Activated T-cell treated with anti-CD3 and anti-CD28 coated beads, Interleukin-2, amount 50 U/mL, for 72 hours (primary cell): ENCODE measurements at regions not wholly inside any gene's neighbourhood (a gene's known extent, or its start where the extent isn't known, plus 50 kb on each side); places are given as distances from the start of the nearest gene placed in this dataset.

Experiments used
- ATAC-seq, 2 donors: fragments of 150-1000 bp; cut with Tn5 transposase; replicated peaks in 1 of 2; 2 replicates each; pipeline ENCODE4 v1.10.0; 2021; ENCODE audit warnings: moderate library complexity in 2 of 2, mild to moderate bottlenecking in 1 of 2
- DNase-seq, 2 donors: peaks; one replicate each; pipeline ENCODE4 v3.0.0; 2021 to 2022; ENCODE audit warnings: mixed read lengths in 1 of 2
- H3K27ac Mint-ChIP-seq: one replicate; pipeline ENCODE4 v1.8.0; 2022; ENCODE audit warnings: mild to moderate bottlenecking, moderate library complexity, mixed read lengths
- H3K27me3 Mint-ChIP-seq: one replicate; pipeline ENCODE4 v1.8.0; 2022; ENCODE audit warnings: low read depth, mixed read lengths
- H3K36me3 Mint-ChIP-seq, 2 donors: one replicate each; pipeline ENCODE4 v1.8.0; 2022; ENCODE audit warnings: mixed read lengths in 2 of 2, mild to moderate bottlenecking in 1 of 2; ENCODE audit not compliant: insufficient read depth in 2 of 2
- H3K4me1 Mint-ChIP-seq: one replicate; pipeline ENCODE4 v1.8.0; 2022; ENCODE audit warnings: low read depth, mixed read lengths
- H3K4me3 Mint-ChIP-seq, 2 donors: one replicate each; pipeline ENCODE4 v1.8.0; 2022; ENCODE audit warnings: mild to moderate bottlenecking in 2 of 2, mixed read lengths in 2 of 2, moderate library complexity in 2 of 2
- H3K9me3 Mint-ChIP-seq, 2 donors: one replicate each; pipeline ENCODE4 v1.8.0; 2022; ENCODE audit warnings: mixed read lengths in 2 of 2

- DNase-seq (no peak), ATAC-seq (no peak)
- no peaks in the 10 kb centered on the region for H3K27me3 Mint-ChIP-seq
- peaks cover 3 to 4% of the 10 kb centered on the region in 2 donors for H3K36me3 Mint-ChIP-seq
- H3K9me3 Mint-ChIP-seq = peaks cover 7% of the 10 kb centered on the region in 2 donors
- H3K4me3 Mint-ChIP-seq = no peak overlapping the region
- no peak overlapping the region for H3K27ac Mint-ChIP-seq
- H3K4me1 Mint-ChIP-seq = peaks cover 7% of the 10 kb centered on the region
These were observed 1068.5 kb upstream of the CELF4 start for GRCh38 chr18:38634117-38634516.

GRCh38 chr18:38633333-38633732 lies 1067.7 kb upstream of the CELF4 start:
- no peaks in the 10 kb centered on the region for H3K36me3 Mint-ChIP-seq
- peaks cover 7% of the 10 kb centered on the region for H3K4me1 Mint-ChIP-seq
- no peaks in the 10 kb centered on the region for H3K27me3 Mint-ChIP-seq
- H3K27ac Mint-ChIP-seq = no peak overlapping the region
- ATAC-seq = no peak
- no peak overlapping the region for H3K4me3 Mint-ChIP-seq
- DNase-seq = no peak
- H3K9me3 Mint-ChIP-seq = peaks cover under 1 to 4% of the 10 kb centered on the region in 2 donors

- no peak overlapping the region for H3K4me3 Mint-ChIP-seq
- no peaks in the 10 kb centered on the region for H3K36me3 Mint-ChIP-seq
- DNase-seq (no peak), ATAC-seq (no peak)
- H3K27me3 Mint-ChIP-seq = no peaks in the 10 kb centered on the region
- H3K4me1 Mint-ChIP-seq = no peaks in the 10 kb centered on the region
- H3K27ac Mint-ChIP-seq = no peak overlapping the region
- H3K9me3 Mint-ChIP-seq = no peaks in the 10 kb centered on the region
These were observed 1053.5 kb upstream of the CELF4 start for GRCh38 chr18:38619129-38619528.

- DNase-seq (no peak), ATAC-seq (no peak)
- no peaks in the 10 kb centered on the region for H3K36me3 Mint-ChIP-seq
- H3K9me3 Mint-ChIP-seq = no peaks in the 10 kb centered on the region
- no peak overlapping the region for H3K27ac Mint-ChIP-seq
- H3K4me1 Mint-ChIP-seq = peaks cover 7% of the 10 kb centered on the region
- H3K4me3 Mint-ChIP-seq = no peak overlapping the region
- H3K27me3 Mint-ChIP-seq = no peaks in the 10 kb centered on the region
These were observed 1050.7 kb upstream of the CELF4 start for GRCh38 chr18:38616306-38616705.

GRCh38 chr18:38612904-38613303 lies 1047.3 kb upstream of the CELF4 start:
- peaks cover 30% of the 10 kb centered on the region for H3K4me1 Mint-ChIP-seq
- no peak overlapping the region for H3K27ac Mint-ChIP-seq
- no peaks in the 10 kb centered on the region for H3K9me3 Mint-ChIP-seq
- H3K4me3 Mint-ChIP-seq = no peak overlapping the region
- no peaks in the 10 kb centered on the region for H3K36me3 Mint-ChIP-seq
- no peaks in the 10 kb centered on the region for H3K27me3 Mint-ChIP-seq
- ATAC-seq (no peak), DNase-seq (no peak)

- peak overlapping the region; percentile 51 to 55 for H3K4me3 Mint-ChIP-seq
- ATAC-seq = peak; percentile 68 to 72
- H3K4me1 Mint-ChIP-seq = peaks cover 43% of the 10 kb centered on the region
- DNase-seq = peak; percentile 4 to 22
- H3K27me3 Mint-ChIP-seq = no peaks in the 10 kb centered on the region
- H3K27ac Mint-ChIP-seq = peak overlapping the region; percentile 34
- H3K9me3 Mint-ChIP-seq = no peaks in the 10 kb centered on the region
- H3K36me3 Mint-ChIP-seq = no peaks in the 10 kb centered on the region
These were observed 1045.7 kb upstream of the CELF4 start for GRCh38 chr18:38611036-38611964.

GRCh38 chr18:38606841-38607240 lies 1041.2 kb upstream of the CELF4 start:
- H3K9me3 Mint-ChIP-seq = peaks cover 0 to 2% of the 10 kb centered on the region in 2 donors
- no peaks in the 10 kb centered on the region for H3K27me3 Mint-ChIP-seq
- H3K4me3 Mint-ChIP-seq = no peak overlapping the region
- H3K36me3 Mint-ChIP-seq = no peaks in the 10 kb centered on the region
- DNase-seq (peak in 1 of 2 donors; percentile 11), ATAC-seq (peak; percentile 64 to 65)
- peaks cover 45% of the 10 kb centered on the region for H3K4me1 Mint-ChIP-seq
- H3K27ac Mint-ChIP-seq = no peak overlapping the region

- Mint-ChIP-seq H3K27me3 (no peaks in the 10 kb centered on the region), H3K9me3 (peaks cover 2% of the 10 kb centered on the region in 2 donors), H3K36me3 (no peaks in the 10 kb centered on the region), H3K4me1 (peaks cover 13% of the 10 kb centered on the region), H3K4me3 (no peak overlapping the region), H3K27ac (no peak overlapping the region)
- ATAC-seq (no peak), DNase-seq (no peak)
These were observed 1036.7 kb upstream of the CELF4 start for GRCh38 chr18:38602341-38602740.

GRCh38 chr18:38587571-38587970 lies 1022.0 kb upstream of the CELF4 start:
- peaks cover 0 to 1% of the 10 kb centered on the region in 2 donors for H3K9me3 Mint-ChIP-seq
- no peak overlapping the region for H3K4me3 Mint-ChIP-seq

GRCh38 chr18:38586327-38586726 lies 1020.7 kb upstream of the CELF4 start:
- Mint-ChIP-seq H3K9me3 (peaks cover 0 to 3% of the 10 kb centered on the region in 2 donors), H3K36me3 (peaks cover 0 to under 1% of the 10 kb centered on the region in 2 donors), H3K4me3 (no peak overlapping the region), H3K27me3 (no peaks in the 10 kb centered on the region), H3K4me1 (peaks cover 7% of the 10 kb centered on the region), H3K27ac (no peak overlapping the region)
- no peak for DNase-seq
- no peak for ATAC-seq

More at GRCh38 chr18:38587571-38587970, 1022.0 kb upstream of the CELF4 start:
- DNase-seq (no peak), ATAC-seq (no peak)
- Mint-ChIP-seq H3K27me3 (no peaks in the 10 kb centered on the region), H3K4me1 (no peaks in the 10 kb centered on the region), H3K36me3 (no peaks in the 10 kb centered on the region), H3K27ac (no peak overlapping the region)

- Mint-ChIP-seq H3K36me3 (peaks cover 0 to 2% of the 10 kb centered on the region in 2 donors), H3K9me3 (peaks cover 2 to 7% of the 10 kb centered on the region in 2 donors), H3K27me3 (no peaks in the 10 kb centered on the region), H3K4me3 (no peak overlapping the region), H3K4me1 (peaks cover 43% of the 10 kb centered on the region), H3K27ac (no peak overlapping the region)
- DNase-seq (no peak), ATAC-seq (no peak)
These were observed 1014.2 kb upstream of the CELF4 start for GRCh38 chr18:38579764-38580163.

GRCh38 chr18:38576916-38577315 lies 1011.3 kb upstream of the CELF4 start:
- Mint-ChIP-seq H3K4me3 (no peak overlapping the region), H3K9me3 (peaks cover 2 to 7% of the 10 kb centered on the region in 2 donors), H3K27me3 (no peaks in the 10 kb centered on the region), H3K36me3 (peaks cover 0 to 2% of the 10 kb centered on the region in 2 donors), H3K4me1 (peaks cover 41% of the 10 kb centered on the region), H3K27ac (no peak overlapping the region)
- ATAC-seq (no peak), DNase-seq (no peak)

- DNase-seq (no peak), ATAC-seq (no peak)
- peaks cover 36% of the 10 kb centered on the region for H3K4me1 Mint-ChIP-seq
- H3K27me3 Mint-ChIP-seq = no peaks in the 10 kb centered on the region
- H3K9me3 Mint-ChIP-seq = peaks cover 2 to 6% of the 10 kb centered on the region in 2 donors
- H3K36me3 Mint-ChIP-seq = peaks cover 0 to under 1% of the 10 kb centered on the region in 2 donors
- H3K4me3 Mint-ChIP-seq = peak overlapping the region; percentile 23 to 67
- H3K27ac Mint-ChIP-seq = no peak overlapping the region
These were observed 1010.8 kb upstream of the CELF4 start for GRCh38 chr18:38576349-38576748.
